ENCODE measurements at regions not wholly inside any gene's neighbourhood (a gene's known extent, or its start where the extent isn't known, plus 50 kb on each side); places are given as distances from the start of the nearest gene placed in this dataset.

DNA sequence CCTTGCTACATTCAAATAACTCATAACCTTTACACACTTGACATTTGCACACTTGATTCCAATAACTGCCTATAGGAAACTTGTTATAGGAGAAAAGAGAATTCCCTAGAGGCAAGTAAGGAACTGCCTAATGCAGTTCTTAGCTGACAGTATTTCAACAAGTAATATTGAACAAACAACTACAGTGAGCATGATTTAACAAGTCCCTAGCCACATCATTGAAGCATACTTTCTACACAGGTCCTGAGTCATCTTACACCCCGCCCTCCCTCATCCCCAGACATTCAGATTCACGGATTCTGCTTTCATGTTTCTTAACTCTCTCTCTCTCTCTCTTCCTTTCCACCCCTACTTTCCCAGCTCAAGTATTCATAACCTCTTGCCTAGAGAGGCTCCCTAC, 153.5 kb downstream of the LSM5 start:
- TF ChIP-seq, protein P1, sequence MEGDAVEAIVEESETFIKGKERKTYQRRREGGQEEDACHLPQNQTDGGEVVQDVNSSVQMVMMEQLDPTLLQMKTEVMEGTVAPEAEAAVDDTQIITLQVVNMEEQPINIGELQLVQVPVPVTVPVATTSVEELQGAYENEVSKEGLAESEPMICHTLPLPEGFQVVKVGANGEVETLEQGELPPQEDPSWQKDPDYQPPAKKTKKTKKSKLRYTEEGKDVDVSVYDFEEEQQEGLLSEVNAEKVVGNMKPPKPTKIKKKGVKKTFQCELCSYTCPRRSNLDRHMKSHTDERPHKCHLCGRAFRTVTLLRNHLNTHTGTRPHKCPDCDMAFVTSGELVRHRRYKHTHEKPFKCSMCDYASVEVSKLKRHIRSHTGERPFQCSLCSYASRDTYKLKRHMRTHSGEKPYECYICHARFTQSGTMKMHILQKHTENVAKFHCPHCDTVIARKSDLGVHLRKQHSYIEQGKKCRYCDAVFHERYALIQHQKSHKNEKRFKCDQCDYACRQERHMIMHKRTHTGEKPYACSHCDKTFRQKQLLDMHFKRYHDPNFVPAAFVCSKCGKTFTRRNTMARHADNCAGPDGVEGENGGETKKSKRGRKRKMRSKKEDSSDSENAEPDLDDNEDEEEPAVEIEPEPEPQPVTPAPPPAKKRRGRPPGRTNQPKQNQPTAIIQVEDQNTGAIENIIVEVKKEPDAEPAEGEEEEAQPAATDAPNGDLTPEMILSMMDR (IDR thresholded peaks at IDR 0.05) = no peak
- TF ChIP-seq POLR2AphosphoS5 (IDR thresholded peaks at IDR 0.05) = no peak
